NCI-H2107 treated with DMSO at 0.1 percent for 48 hours (cell line): ENCODE measurements at regions not wholly inside any gene's neighbourhood (a gene's known extent, or its start where the extent isn't known, plus 50 kb on each side); places are given as distances from the start of the nearest gene placed in this dataset.
"Not testable (repeated sequence)": the region's sequence is repeated elsewhere in the genome, so short reads cannot be mapped to it uniquely, and the experiment has no call there.

Experiments used
- DNase-seq: peaks from one replicate; lab custom pipeline; 2025; ENCODE audit not compliant: unreplicated experiment; lab: John Stamatoyannopoulos, UW

DNA sequence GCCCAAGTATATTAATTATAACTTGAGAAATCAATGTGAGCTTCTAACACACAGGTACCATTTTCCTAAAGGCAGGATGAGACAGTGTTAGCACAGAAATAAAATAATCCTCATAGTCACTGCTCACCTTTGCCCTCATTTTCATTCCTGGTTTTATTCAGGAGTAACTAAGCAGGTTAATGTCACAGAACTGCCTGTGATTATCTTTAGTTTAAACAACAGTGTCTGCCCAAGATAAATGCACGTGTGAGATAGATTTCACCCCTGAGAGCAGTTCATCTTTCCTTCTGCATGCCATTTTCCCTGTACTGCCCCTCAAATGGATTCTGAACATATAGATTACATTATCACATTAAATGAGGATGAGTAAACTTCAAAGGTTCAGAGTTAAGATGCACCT, 250.7 kb downstream of the RMST start:
- DNase-seq: no peak

DNA sequence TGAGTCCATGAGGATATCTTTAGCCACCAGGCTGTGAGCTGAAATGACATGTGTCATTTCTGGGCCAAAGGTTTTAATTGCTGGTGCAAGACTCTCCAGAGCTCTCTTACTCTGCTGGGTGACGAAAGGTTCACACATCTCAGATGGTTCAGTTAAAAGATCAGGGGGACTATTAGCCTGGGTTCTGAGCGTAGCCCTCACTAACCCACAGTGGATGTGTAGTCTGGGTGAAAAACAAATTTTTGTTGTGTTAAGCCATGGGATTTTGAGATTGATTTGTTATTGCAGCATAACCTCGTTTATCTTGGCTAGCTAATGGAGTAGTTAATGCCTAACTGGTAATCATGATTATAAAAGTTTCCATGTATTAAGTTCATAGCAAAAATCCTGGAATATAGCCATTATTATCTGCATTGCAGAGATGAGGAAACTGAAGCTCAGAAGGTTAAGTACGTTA, 251.5 kb downstream of the RMST start:
- DNase-seq: no peak

DNA sequence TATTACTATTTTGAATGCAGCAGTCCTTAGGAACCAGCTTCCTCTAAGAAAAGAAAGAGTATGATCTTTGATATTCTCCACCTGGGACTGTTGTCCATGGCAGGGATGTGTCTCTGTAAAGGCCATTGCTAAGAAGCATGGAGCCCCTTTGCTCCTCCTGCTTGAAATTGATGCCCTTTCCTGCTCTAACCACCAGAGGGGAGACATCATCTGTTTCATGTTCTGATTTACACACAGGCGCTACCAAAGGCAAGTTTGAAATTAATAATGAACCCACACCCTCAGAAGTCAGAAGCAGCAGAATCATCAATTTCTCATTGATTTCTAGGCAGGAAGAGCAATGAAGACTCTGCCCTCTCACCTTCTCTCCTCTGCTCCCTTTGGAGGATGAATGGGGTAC, 253.8 kb downstream of the RMST start:
- peak; percentile 13 for DNase-seq

DNA sequence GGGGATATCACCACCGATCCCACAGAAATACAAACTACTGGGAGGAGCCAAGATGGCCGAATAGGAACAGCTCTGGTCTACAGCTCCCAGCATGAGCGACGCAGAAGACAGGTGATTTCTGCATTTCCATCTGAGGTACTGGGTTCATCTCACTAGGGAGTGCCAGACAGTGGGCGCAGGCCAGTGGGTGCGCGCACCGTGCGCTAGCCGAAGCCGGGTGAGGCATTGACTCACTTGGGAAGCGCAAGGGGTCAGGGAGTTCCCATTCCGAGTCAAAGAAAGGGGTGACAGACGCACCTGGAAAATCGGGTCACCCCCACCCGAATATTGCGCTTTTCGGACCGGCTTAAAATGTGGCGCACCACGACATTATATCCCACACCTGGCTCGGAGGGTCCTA, 261.2 kb downstream of the RMST start:
- DNase-seq: not testable (repeated sequence)

DNA sequence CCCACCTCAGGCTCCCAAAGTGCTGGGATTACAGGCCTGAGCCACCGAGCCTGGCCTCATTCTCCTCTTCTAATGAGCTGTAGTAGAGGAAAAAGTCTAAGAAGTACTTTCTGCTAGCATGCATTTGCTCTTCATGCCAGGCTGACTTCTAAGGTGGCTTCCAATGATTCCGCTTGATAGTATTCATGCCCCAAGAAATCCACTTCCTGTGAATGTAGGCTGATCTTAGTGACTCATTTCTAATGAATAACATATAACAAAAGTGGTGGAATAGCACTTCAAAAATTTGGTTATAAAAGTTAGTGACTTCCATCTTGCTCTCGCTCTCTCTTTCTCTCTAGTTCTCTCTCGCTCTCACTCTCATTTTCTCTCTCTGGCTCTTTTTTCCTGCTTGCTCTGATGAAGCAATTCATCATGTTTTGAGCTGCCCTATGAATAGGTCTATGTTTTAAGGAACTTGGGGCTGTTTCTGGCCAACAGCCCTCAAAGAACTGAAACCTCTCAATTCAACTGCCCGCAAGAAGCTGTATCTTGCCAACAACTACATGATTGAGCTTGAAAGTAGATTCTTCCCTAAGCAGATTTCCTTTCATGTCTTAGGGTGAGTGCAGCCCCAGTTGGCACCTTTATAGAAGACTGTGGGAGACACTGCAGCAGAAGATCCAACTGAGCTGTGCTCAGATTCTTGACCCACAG, 282.9 kb downstream of the RMST start:
- no peak for DNase-seq

DNA sequence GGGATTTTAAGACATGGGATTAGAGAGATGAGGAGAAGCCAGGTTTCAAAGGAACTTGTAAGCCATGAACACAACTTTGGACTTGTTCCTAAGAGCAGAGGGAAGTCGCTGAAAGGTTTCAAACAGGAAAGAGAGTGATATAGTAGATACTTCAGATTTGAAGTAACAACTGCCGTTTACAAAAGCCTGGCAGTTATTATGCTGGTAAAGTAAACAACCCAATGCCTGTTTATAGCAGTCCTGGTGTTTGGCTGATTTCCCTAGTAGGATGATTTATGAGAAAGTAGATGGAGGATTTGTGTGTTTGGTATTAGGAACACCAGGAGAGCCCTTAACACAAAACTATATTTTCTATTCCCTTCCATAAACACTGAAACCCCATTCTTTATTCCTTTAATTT, 285.7 kb downstream of the RMST start:
- peak; percentile 89 for DNase-seq

DNA sequence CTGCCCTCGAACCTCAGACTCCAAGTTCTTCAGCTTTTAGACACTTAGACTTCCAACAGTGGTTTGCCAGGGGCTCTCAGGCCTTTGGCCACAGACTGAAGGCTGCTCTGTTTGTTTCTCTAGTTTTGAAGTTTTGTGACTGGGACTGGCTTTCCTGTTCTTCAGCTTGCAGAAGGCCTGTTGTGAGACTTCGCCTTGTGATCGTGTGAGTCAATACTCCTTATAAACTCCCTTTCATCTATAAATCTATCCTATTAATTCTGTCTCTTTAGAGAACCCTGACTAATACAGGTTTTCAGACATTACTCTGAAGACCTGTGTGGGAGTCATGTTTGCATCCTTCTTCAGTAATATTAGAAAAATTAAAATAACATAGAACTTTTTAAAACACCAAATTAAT, 289.1 kb downstream of the RMST start:
- DNase-seq: no peak

DNA sequence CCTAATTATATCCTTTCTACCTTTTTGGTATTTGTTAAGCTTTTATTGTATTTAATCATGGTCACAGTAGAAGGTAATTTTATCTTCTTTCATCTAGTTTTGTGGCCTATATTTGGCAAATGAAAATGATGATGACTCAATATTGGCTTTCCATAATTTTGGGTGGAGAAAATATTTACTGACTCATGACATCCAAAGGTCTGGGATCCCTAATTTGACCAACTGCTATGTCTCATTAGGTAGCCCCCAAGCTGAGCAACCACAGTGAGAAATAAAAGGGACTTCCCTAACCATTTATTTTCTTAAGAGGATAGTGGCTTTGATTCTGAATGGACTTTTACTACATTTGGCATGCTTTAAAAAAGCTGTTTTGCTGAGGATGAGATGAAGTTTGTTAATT, 289.5 kb downstream of the RMST start:
- no peak for DNase-seq

DNA sequence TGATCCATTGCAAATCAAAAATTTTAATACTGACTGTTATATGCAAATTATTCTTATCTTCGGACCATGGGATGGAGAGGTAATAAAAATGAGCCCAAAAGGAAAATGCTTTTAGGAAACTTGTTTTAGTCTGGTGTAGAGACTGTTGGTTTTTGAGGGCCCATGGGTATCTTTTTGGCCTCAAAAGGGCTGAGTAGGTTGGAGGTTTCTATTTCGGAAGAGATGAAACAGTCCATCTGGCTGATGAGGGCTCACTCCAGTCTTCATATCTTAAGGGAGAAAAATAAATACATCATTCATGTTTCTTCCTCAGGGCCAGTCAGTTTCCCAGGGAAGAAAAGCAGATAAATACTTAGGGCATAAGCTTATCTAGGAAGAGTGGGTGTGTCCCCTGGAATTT, 290.7 kb downstream of the RMST start:
- DNase-seq: no peak

DNA sequence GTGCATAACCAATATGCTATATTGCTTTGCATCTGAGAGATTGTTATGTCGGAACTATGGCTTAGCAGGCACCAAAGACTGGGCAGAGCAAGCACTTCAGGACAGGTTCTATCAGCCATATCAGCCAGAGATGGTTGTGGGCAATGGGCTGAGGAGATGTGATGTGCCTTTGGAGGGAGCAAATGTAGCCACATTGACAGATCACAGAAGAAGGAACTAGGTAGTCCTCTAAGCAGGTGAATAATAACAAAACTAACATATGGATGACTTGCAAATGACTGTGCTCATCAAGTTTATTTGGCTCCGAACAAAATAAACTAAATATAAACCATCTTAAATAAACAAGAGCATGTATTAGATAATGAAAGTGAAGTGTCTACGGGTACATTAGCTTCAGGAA, 291.7 kb downstream of the RMST start:
- DNase-seq: no peak

DNA sequence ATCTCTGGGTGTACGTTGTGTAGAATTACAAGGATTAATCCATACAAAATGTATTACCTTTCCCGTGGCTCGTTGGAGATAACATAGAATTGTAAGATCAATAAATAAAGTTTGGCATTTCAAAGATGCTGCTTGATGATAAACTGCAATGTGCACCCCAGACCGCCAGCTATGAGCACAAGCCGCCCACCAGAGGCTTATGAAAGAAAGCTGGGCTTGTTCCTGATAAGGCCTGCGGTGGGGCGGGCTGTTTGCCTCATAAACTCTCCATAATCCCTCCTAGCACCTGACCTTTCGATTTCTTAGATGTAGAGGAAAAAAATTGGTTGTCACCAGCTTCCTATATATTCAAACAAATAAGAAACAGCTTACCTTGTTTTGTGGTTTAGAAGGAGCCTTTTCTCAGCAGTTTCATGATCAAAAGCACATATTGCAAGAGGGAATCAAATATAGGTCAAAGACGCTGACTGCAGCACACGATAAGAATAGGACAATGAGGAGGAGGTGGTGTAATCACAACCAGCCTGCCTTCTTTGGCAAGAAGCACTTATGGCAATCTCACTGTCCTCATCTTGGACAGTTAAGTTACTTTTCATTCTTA, 293.6 kb downstream of the RMST start:
- DNase-seq: no peak

DNA sequence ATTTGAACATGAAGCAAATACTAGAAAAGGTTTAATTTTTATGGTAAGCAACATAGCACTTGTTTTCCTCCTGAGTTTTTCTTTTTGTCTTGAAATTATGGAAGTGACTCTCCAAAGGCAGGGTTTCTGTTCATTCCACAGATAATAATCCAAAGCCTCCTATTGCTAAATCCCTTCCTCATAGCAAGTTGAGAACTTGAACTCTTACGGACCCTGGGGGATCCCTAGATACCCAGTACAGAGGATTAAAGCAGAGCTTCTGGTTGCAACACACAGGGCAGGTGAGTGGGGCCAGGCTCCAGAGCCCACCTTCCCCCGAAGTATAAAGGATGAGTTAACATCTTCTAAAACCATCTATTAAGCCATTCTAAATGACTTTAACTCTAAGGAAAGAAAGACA, 294.1 kb downstream of the RMST start:
- no peak for DNase-seq

DNA sequence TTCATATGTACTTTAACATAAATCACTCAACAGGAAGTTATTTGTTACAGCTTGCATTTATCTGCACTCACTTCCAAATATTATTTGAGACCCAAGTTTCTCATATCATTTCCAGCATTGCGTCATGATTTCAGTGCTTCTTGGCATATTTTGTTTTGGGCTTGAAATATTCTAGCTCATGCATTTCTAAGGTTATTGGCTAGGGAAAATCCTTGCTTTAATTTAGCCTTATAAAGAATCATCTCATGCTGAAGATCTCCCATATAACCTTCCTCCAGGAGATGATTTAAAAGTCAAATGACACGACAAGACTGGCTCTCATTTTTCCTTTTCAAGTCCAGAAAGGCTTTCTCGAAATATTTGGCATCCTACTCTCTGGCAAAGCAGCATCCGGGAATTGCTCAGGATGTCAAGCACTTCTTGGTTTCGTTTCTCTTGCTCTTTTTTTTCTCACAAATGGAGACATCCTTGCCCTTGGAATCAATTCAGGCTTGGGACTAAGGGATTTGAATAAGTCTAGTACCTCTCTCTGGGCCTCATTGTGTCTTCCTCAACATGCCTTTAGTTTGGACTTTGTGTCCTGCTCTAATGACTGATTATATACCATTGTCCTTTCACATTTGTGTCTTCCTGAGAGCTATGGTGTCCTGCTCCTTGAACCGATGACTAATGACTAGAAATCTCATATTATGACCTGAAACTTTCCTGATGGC, 295.0 kb downstream of the RMST start:
- DNase-seq: no peak

DNA sequence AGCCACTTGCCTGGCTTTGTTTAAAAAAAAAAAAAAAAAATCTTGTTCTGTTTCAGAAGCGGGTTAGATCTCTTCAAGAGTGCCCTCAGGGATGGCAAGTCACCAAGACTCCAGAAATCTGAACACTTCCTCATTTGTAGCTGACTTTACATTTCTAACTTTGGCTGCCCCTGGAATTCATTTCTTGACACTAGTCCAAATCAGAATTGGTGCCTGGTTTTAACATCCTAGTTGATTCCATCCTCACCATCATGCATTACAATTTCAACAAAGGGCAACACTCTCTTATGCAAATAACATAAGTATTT, 295.5 kb downstream of the RMST start:
- DNase-seq: no peak

DNA sequence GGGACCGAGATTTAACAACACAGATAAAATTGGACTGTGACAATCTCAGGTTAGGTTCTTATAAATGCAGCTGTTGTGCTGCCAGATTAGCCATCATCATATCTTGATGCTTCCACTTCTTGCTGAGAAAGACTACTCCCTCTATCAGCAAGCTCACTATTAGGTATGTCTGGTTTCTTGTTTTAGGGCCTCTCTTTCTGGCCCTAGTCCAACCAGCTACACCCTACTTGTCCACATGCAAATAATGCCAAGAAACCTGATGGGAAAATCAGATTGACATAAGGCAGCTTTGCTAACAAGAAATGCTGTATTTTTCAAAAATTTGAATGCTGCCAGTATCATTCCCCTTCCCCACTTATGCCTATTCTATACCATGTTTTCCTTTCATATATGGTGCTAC, 296.0 kb downstream of the RMST start:
- DNase-seq: no peak

DNA sequence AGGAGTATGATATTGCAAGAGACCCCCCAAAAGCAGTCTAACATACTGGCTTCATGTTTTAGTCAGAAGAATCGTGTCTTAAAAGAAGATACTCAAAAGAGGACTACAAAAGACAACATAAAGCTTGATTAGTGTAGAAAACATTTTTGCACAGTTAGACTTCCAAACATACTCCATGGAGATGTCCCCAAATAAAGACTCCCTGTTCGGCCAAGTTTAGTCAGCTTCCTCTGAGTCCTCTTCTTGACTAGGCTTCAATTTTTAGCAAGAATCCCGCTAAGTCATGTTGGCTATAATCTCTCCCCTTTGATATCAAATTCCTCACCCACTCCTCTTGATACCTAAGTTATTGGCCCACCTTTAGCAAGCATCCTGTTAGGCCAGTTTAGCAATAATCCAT, 298.0 kb downstream of the RMST start:
- no peak for DNase-seq

DNA sequence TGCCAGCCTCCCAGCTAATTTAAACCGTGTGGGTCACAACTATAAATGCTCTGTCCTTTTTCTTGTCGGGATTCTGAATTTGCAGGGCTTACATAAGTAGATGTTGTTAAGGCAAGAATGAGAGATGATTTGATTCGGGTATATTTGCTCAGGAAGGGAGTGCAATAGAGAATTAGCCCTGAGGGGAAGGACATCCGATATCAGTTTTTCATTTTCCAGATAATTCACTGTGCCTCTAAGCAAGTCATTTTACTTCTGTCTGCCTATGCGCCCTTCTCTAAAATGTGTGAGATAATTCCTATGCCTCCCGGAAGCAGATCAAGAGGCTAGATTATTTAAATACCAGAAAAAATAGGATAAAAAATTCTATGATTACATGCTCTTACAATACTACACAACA, 300.5 kb downstream of the RMST start:
- no peak for DNase-seq

DNA sequence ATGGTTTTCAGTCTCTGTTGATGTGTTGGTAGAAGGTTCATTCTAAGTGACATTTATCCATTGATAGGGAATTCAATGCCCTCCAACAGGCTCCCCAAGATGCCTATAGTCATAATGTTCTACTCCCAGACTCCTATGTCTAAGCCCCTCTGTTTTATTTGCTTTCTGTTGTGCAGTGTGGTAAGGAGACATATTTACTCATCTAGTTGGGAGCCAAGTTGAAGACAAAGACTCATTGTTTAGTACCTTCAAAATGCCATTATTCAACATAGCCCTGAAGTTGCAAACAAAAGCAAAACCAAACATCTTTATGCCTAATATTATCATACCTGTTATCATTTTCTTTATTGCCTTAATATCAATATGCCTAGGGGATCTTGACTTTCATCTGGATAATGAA, 302.1 kb downstream of the RMST start:
- no peak for DNase-seq

DNA sequence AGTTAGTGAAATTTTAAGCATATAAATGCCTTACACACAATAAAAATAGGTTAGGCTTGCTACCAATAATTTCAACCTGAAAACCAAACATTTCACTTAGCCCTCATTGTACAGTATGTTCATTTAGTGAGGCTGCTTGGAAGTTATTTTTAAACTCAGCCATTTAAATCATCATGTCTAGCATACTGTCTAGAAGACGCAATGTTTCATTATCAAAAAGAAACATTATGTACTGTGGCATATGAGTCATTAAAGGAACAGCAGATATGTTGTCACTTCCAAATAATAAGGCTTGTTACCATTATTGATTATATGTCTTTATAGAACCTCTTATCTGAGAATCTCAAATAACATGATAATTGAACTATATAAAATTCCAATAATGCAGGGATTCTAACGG, 304.7 kb downstream of the RMST start:
- DNase-seq: no peak

DNA sequence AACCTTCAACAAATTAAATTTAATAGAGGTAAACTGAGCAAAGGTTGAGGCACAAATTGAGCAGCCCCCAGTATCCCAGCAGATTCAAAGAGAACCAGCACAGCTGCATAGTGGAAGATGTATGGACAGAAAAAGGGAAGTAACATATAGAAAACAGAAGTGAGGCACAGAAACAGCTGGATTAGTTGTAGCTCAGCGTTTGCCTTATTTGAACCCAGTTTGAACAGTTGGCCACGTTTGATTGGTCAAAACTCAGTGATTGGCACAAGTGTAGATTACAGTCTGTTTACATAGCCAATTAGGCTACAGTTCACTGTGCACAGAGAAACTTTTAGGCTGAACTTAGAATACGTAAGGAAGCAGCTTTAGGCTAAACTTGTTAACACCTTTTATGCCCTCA, 315.5 kb downstream of the RMST start:
- no peak for DNase-seq

DNA sequence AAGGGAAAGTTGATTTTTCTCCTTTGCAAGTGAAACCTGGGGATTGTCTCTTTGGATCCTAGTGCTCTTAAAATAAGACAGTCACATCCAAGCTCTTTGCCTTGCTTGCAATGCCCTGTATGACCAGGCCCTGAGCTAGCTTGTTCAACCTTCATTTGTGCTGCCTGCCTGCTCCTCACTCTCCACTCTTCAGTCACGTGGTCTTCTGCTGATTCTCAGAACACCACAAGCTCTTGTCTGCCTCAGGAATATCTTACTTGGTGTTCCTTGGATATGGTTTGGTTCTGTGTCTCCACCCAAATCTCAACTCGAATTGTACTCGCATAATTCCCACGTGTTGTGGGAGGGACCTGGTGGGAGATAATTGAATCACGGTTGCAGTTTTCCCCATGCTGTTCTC, 318.7 kb downstream of the RMST start:
- DNase-seq: no peak

DNA sequence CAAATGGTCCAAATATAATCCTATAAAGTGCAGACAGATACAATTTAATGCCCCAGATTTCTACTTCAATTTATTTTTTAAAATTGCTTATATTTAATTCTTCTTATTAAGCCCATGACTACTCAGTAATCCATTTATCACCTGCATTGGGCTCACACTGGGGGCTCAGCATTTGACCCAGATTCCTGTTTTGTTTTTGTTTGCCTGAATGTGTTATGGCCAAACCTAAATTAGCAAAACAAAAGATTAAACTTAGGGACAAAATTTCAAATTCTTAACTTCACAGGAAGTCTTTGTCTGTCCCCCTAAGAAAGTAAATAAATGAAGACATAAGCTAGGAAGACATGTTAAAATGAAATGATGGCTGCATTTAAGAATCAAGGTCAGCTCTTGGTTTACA, 322.3 kb downstream of the RMST start:
- no peak for DNase-seq

DNA sequence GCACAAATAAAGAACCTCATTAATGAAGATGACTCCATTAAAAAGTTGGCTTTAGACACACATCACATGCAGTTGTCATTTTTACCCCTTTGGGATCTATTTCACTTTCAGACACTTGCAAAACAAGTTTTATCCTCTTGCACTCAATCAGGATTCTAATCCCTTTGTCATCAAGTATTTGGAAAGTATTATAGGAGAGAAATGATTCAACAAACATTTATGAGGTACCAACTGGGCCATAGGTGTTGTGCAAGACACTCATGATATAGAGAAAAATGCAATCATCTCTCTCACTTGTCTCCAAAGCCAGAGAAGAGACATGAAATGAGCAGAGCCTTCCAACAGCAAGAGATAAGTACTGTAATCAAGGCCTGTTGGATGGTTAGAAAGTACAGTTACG, 327.7 kb downstream of the RMST start:
- DNase-seq: no peak
